ENCODE measurements at regions not wholly inside any gene's neighbourhood (a gene's known extent, or its start where the extent isn't known, plus 50 kb on each side); places are given as distances from the start of the nearest gene placed in this dataset.

GRCh38 chr20:54318892-54319291, 111.0 kb downstream of the PFDN4 start:
- Histone ChIP-seq H3K79me2 (replicated peaks; ENCODE audit: insufficient read depth) (no peaks in the 10 kb centered on the region), H2AFZ (no peak overlapping the region)
- no peaks in the 10 kb centered on the region for H3K27me3 Mint-ChIP-seq (ENCODE audit: insufficient read depth, low read depth, poor library complexity)

More at GRCh38 chr20:54318892-54319291, 111.0 kb downstream of the PFDN4 start:
- DNase-seq (ENCODE audit: low spot score) (no peak), ATAC-seq (no peak)
- Histone ChIP-seq H3K4me1 (ENCODE audit: insufficient read depth) (no peaks in the 10 kb centered on the region), H3K4me3 (no peak overlapping the region), H3K9me2 (ENCODE audit: insufficient read depth) (peaks cover 5% of the 10 kb centered on the region), H4K20me1 (replicated peaks; ENCODE audit: insufficient read depth) (no peaks in the 10 kb centered on the region), H3K27me3 (ENCODE audit: insufficient read depth) (no peaks in the 10 kb centered on the region), H3K36me3 (ENCODE audit: insufficient read depth) (no peaks in the 10 kb centered on the region), H3K4me2 (no peak overlapping the region), H3K27ac (ENCODE audit: low read depth) (no peak overlapping the region), H3F3A (replicated peaks; ENCODE audit: low read depth) (no peaks in the 10 kb centered on the region)
- TF ChIP-seq EZH2phosphoT487 (IDR thresholded peaks at IDR 0.05; ENCODE audit: unreplicated experiment), result no peak
- TF ChIP-seq NANOG (IDR thresholded peaks at IDR 0.05; ENCODE audit: borderline replicate concordance), result no peak
- TF ChIP-seq EZH2 (IDR thresholded peaks at IDR 0.05; ENCODE audit: low read depth, unreplicated experiment), result no peak
- TF ChIP-seq REST (IDR thresholded peaks at IDR 0.05; ENCODE audit: unreplicated experiment), result no peak
- TF ChIP-seq CREB1 (CRISPR knock-in tag; IDR thresholded peaks at IDR 0.05; ENCODE audit: low read depth), result no peak
- no peak for TF ChIP-seq JUNB (IDR thresholded peaks at IDR 0.05; ENCODE audit: unreplicated experiment)
- no peak for TF ChIP-seq STAT1 (IDR thresholded peaks at IDR 0.05; ENCODE audit: unreplicated experiment)
- no peak for TF ChIP-seq ZNF462 (CRISPR knock-in tag; IDR thresholded peaks at IDR 0.05)
- TF ChIP-seq ETS1 (IDR thresholded peaks at IDR 0.05), result no peak
- TF ChIP-seq ZNF331 (CRISPR knock-in tag; IDR thresholded peaks at IDR 0.05; ENCODE audit: low read depth), result no peak
- TF ChIP-seq CTCF (conservative IDR thresholded peaks at IDR 0.05; ENCODE audit: low read depth in 2 of 2), result no peak
- TF ChIP-seq POLR2AphosphoS5 (IDR thresholded peaks at IDR 0.05; ENCODE audit: low read depth), result no peak
- no peak for TF ChIP-seq ZNF114 (CRISPR knock-in tag; IDR thresholded peaks at IDR 0.05)
- Mint-ChIP-seq H3K36me3 (ENCODE audit: low read depth) (no peaks in the 10 kb centered on the region), H3K9me3 (no peaks in the 10 kb centered on the region), H3K4me1 (no peaks in the 10 kb centered on the region; the same call in 2 of the 3 replicates), H3K27ac (no peak overlapping the region), H3K4me3 (no peak overlapping the region)

All from GM23338 (cell line).